HG02884 (cell line): ENCODE measurements at regions not wholly inside any gene's neighbourhood (a gene's known extent, or its start where the extent isn't known, plus 50 kb on each side); places are given as distances from the start of the nearest gene placed in this dataset.
"Not testable (repeated sequence)": the region's sequence is repeated elsewhere in the genome, so short reads cannot be mapped to it uniquely, and the experiment has no call there.

Experiments used
- ATAC-seq: cut with Tn5 transposase; IDR thresholded peaks from one replicate; pipeline ENCODE4 v1.9.1; 2021; ENCODE audit warnings: mild to moderate bottlenecking, moderate library complexity; ENCODE audit not compliant: unreplicated experiment

GRCh38 chr6:119985952-119986736 is 636.6 kb upstream of the MAN1A1 start:
- no peak for ATAC-seq

GRCh38 chr6:119980802-119981201 is 631.2 kb upstream of the MAN1A1 start:
- no peak for ATAC-seq

- no peak for ATAC-seq
Measured at GRCh38 chr6:119979862-119980261, 630.3 kb upstream of the MAN1A1 start.

- peak; percentile 60 for ATAC-seq
Measured at GRCh38 chr6:119978274-119978889, 628.8 kb upstream of the MAN1A1 start.

- ATAC-seq, result no peak
Measured at GRCh38 chr6:119974430-119975159, 625.0 kb upstream of the MAN1A1 start.

- ATAC-seq, result peak; percentile 74
Measured at GRCh38 chr6:119966484-119966883, 616.9 kb upstream of the MAN1A1 start.

- no peak for ATAC-seq
Measured at GRCh38 chr6:119965900-119966299, 616.3 kb upstream of the MAN1A1 start.

GRCh38 chr6:119965008-119965407 is 615.4 kb upstream of the MAN1A1 start:
- ATAC-seq, result no peak

GRCh38 chr6:119962505-119962904 is 612.9 kb upstream of the MAN1A1 start:
- no peak for ATAC-seq

GRCh38 chr6:119961450-119961849 is 611.9 kb upstream of the MAN1A1 start:
- ATAC-seq, result no peak

- no peak for ATAC-seq
Measured at GRCh38 chr6:119960456-119960855, 610.9 kb upstream of the MAN1A1 start.

- ATAC-seq, result no peak
Measured at GRCh38 chr6:119960036-119960435, 610.5 kb upstream of the MAN1A1 start.

- ATAC-seq, result no peak
Measured at GRCh38 chr6:119957195-119957594, 607.6 kb upstream of the MAN1A1 start.

- ATAC-seq, result no peak
Measured at GRCh38 chr6:119952696-119953095, 603.1 kb upstream of the MAN1A1 start.

- no peak for ATAC-seq
Measured at GRCh38 chr6:119950681-119951080, 601.1 kb upstream of the MAN1A1 start.

GRCh38 chr6:119942078-119942752 is 592.7 kb upstream of the MAN1A1 start:
- ATAC-seq, result no peak

- ATAC-seq, result no peak
Measured at GRCh38 chr6:119938752-119939151, 589.2 kb upstream of the MAN1A1 start.

GRCh38 chr6:119934816-119935215 is 585.3 kb upstream of the MAN1A1 start:
- no peak for ATAC-seq

GRCh38 chr6:119929121-119929520 is 579.6 kb upstream of the MAN1A1 start:
- no peak for ATAC-seq

- ATAC-seq, result not testable (repeated sequence)
Measured at GRCh38 chr6:119924888-119925287, 575.3 kb upstream of the MAN1A1 start.

- no peak for ATAC-seq
Measured at GRCh38 chr6:119922814-119923213, 573.3 kb upstream of the MAN1A1 start.
